ENCODE measurements at regions not wholly inside any gene's neighbourhood (a gene's known extent, or its start where the extent isn't known, plus 50 kb on each side); places are given as distances from the start of the nearest gene placed in this dataset.
A peak's percentile ranks its signal among the peaks of the same experiment; 100 is the strongest.

DNA sequence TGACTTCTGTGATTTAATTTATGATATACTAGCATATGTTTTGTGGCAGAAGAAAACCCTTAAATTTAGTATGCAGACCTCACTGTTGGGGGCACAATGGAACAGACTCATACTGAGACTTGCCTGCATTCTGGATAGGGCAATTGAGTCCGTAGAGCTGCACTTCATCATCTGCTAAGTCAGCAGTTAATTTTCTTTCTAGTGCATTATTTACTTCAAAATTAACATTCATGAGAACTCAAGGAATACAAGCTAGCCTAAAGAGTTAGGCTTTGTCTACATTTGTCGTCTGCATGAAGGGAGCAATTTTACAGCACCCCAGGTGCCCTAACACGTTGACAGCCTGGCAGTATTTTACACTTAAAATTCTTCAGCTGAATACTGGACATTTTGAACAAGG lies 345.5 kb downstream of the CHL1 start:
- no peak for FAIRE-seq
- no peak overlapping the region for H3K4me3 ChIP-seq (replicated peaks in 1 of 3; ENCODE audit: insufficient read depth in 1 of 3, low read depth in 2 of 3, low read length in 3 of 3)
- intact Hi-C loops (cut with micrococcal nuclease; ENCODE audit: unreplicated experiment) (no loop called here), in situ Hi-C loops (cut with HindIII; ENCODE audit: extremely low pct_ligation_motif_present, low pct_unique_long_range_greater_than_20kb) (no loop called here)
- no TSS peak for BruUV-seq (replicated peaks)
- H3K79me2 ChIP-seq (ENCODE audit: insufficient read depth, low read length), result no peaks in the 10 kb centered on the region
- H2AFZ ChIP-seq (ENCODE audit: low read length), result no peak overlapping the region
- no peaks in the 10 kb centered on the region for H3K4me1 ChIP-seq (ENCODE audit: insufficient read depth, low read length)
- ChIA-PET CTCF (ENCODE audit: low intra/inter-chr PET ratio, low total read pairs) (no interaction called here), POLR2A (no interaction called here)
- peaks cover 86% of the 10 kb centered on the region for H3K9me3 ChIP-seq (ENCODE audit: low read length)
- no peak overlapping the region for H3K4me2 ChIP-seq (ENCODE audit: low read depth, low read length)
- peak; percentile 72 to 82 for TF ChIP-seq MAFK (conservative IDR thresholded peaks at IDR 0.05 in 1 of 2, IDR thresholded peaks at IDR 0.05 in 1 of 2; ENCODE audit: low read length in 2 of 2)
- no peak for TF ChIP-seq GTF2F1 (IDR thresholded peaks at IDR 0.05; ENCODE audit: low read length)
- TF ChIP-seq MAFF (IDR thresholded peaks at IDR 0.05; ENCODE audit: low read depth, low read length), result peak; percentile 68
- DNase-seq (ENCODE audit: low spot score), result no peak
- no peak overlapping the region for H3K27ac ChIP-seq (ENCODE audit: extremely low read length, insufficient read depth, low read length)
- no peaks in the 10 kb centered on the region for H4K20me1 ChIP-seq (ENCODE audit: insufficient read depth, low read length)
- H3K27me3 ChIP-seq (ENCODE audit: control insufficient read depth in 1 of 2, insufficient read depth in 2 of 2, low read length in 2 of 2), result no peaks in the 10 kb centered on the region
- 0% methylated on average over 3 of the region's 3 CpGs for WGBS (ENCODE audit: low lambda C conversion rate)
- no peak for ATAC-seq
- H3K36me3 ChIP-seq (replicated peaks in 1 of 2; ENCODE audit: control insufficient read depth in 1 of 2, insufficient read depth in 2 of 2, low read length in 2 of 2), result no peaks in the 10 kb centered on the region
- H3K9ac ChIP-seq (ENCODE audit: insufficient read depth, low read depth, low read length), result no peak overlapping the region

DNA sequence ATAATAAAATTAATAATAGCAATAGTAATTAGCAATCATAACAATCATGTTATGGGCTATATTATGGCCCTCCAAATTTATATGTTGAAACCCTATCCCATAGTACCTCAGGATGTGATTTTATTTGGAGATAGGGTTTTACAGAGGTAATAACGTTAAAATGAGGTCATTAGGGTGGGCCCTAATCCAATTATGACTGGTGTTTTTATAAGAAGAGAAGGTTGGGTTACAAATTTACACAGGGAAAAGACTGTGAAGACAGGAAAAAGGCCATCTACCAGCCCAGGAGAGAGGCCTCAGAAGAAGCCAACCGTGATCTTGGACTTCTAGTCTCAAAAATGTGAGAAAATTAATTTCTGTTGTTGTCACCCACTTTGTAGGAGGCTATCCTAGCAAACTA lies 353.1 kb downstream of the CHL1 start:
- DNase-seq (ENCODE audit: low spot score) (no peak), FAIRE-seq (no peak), ATAC-seq (no peak)
- Histone ChIP-seq H3K4me3 (replicated peaks in 1 of 3; ENCODE audit: insufficient read depth in 1 of 3, low read depth in 2 of 3, low read length in 3 of 3) (no peak overlapping the region), H3K9me3 (ENCODE audit: low read length) (peaks cover 82% of the 10 kb centered on the region), H2AFZ (ENCODE audit: low read length) (no peak overlapping the region), H3K79me2 (ENCODE audit: insufficient read depth, low read length) (no peaks in the 10 kb centered on the region), H3K9ac (ENCODE audit: insufficient read depth, low read depth, low read length) (no peak overlapping the region), H3K27me3 (ENCODE audit: control insufficient read depth in 1 of 2, insufficient read depth in 2 of 2, low read length in 2 of 2) (no peaks in the 10 kb centered on the region), H3K4me2 (ENCODE audit: low read depth, low read length) (no peak overlapping the region), H4K20me1 (ENCODE audit: insufficient read depth, low read length) (no peaks in the 10 kb centered on the region), H3K4me1 (ENCODE audit: insufficient read depth, low read length) (no peaks in the 10 kb centered on the region), H3K27ac (ENCODE audit: extremely low read length, insufficient read depth, low read length) (no peak overlapping the region), H3K36me3 (replicated peaks in 1 of 2; ENCODE audit: control insufficient read depth in 1 of 2, insufficient read depth in 2 of 2, low read length in 2 of 2) (no peaks in the 10 kb centered on the region)
- intact Hi-C loops (cut with micrococcal nuclease; ENCODE audit: unreplicated experiment), result no loop called here
- ChIA-PET POLR2A (no interaction called here), CTCF (ENCODE audit: low intra/inter-chr PET ratio, low total read pairs) (no interaction called here)
- in situ Hi-C loops (cut with HindIII; ENCODE audit: extremely low pct_ligation_motif_present, low pct_unique_long_range_greater_than_20kb), result no loop called here
- 2% methylated on average over 2 of the region's 2 CpGs for WGBS (ENCODE audit: low lambda C conversion rate)
- no TSS peak for BruUV-seq (replicated peaks)
- no peak for TF ChIP-seq KLF9 (CRISPR knock-in tag; IDR thresholded peaks at IDR 0.05; ENCODE audit: low read depth)
- no peak for TF ChIP-seq POGZ (CRISPR knock-in tag; IDR thresholded peaks at IDR 0.05)
- TF ChIP-seq, protein P1, sequence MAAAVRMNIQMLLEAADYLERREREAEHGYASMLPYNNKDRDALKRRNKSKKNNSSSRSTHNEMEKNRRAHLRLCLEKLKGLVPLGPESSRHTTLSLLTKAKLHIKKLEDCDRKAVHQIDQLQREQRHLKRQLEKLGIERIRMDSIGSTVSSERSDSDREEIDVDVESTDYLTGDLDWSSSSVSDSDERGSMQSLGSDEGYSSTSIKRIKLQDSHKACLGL (CRISPR knock-in tag; IDR thresholded peaks at IDR 0.05), result no peak
- no peak for TF ChIP-seq MTA3 (CRISPR knock-in tag; IDR thresholded peaks at IDR 0.05)
- TF ChIP-seq ZFP37 (CRISPR knock-in tag; IDR thresholded peaks at IDR 0.05; ENCODE audit: borderline replicate concordance), result no peak
- TF ChIP-seq ZNF296 (CRISPR knock-in tag; conservative IDR thresholded peaks at IDR 0.05), result no peak
- TF ChIP-seq SRSF9 (IDR thresholded peaks at IDR 0.05; ENCODE audit: borderline replicate concordance, insufficient read depth, low read depth, low read length, poor library complexity, severe bottlenecking), result no peak
- TF ChIP-seq, protein P2, sequence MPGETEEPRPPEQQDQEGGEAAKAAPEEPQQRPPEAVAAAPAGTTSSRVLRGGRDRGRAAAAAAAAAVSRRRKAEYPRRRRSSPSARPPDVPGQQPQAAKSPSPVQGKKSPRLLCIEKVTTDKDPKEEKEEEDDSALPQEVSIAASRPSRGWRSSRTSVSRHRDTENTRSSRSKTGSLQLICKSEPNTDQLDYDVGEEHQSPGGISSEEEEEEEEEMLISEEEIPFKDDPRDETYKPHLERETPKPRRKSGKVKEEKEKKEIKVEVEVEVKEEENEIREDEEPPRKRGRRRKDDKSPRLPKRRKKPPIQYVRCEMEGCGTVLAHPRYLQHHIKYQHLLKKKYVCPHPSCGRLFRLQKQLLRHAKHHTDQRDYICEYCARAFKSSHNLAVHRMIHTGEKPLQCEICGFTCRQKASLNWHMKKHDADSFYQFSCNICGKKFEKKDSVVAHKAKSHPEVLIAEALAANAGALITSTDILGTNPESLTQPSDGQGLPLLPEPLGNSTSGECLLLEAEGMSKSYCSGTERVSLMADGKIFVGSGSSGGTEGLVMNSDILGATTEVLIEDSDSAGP (CRISPR knock-in tag; IDR thresholded peaks at IDR 0.05; ENCODE audit: borderline replicate concordance), result no peak
- no peak for TF ChIP-seq ARHGAP35 (CRISPR knock-in tag; IDR thresholded peaks at IDR 0.05; ENCODE audit: borderline replicate concordance)
- no peak for TF ChIP-seq BRCA1 (CRISPR knock-in tag; IDR thresholded peaks at IDR 0.05)
- no peak for TF ChIP-seq WIZ (CRISPR knock-in tag; IDR thresholded peaks at IDR 0.05)
- TF ChIP-seq ZNF260 (CRISPR knock-in tag; IDR thresholded peaks at IDR 0.05; ENCODE audit: borderline replicate concordance, low read depth), result no peak
- TF ChIP-seq RBAK (CRISPR knock-in tag; IDR thresholded peaks at IDR 0.05), result no peak
- TF ChIP-seq, protein P3, sequence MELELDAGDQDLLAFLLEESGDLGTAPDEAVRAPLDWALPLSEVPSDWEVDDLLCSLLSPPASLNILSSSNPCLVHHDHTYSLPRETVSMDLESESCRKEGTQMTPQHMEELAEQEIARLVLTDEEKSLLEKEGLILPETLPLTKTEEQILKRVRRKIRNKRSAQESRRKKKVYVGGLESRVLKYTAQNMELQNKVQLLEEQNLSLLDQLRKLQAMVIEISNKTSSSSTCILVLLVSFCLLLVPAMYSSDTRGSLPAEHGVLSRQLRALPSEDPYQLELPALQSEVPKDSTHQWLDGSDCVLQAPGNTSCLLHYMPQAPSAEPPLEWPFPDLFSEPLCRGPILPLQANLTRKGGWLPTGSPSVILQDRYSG (CRISPR knock-in tag; IDR thresholded peaks at IDR 0.05), result no peak
- TF ChIP-seq NR2C2 (CRISPR knock-in tag; IDR thresholded peaks at IDR 0.05; ENCODE audit: borderline replicate concordance), result no peak

All from HepG2 (cell line).